Ammon's horn (tissue), 1 donor: ENCODE measurements at regions not wholly inside any gene's neighbourhood (a gene's known extent, or its start where the extent isn't known, plus 50 kb on each side); places are given as distances from the start of the nearest gene placed in this dataset.
"Not testable (repeated sequence)": the region's sequence is repeated elsewhere in the genome, so short reads cannot be mapped to it uniquely, and the experiment has no call there.

Experiments
- DNase-seq: peaks from one replicate; pipeline ENCODE4 v3.0.0-alpha.2; 2016; ENCODE audit warnings: low spot score

DNA sequence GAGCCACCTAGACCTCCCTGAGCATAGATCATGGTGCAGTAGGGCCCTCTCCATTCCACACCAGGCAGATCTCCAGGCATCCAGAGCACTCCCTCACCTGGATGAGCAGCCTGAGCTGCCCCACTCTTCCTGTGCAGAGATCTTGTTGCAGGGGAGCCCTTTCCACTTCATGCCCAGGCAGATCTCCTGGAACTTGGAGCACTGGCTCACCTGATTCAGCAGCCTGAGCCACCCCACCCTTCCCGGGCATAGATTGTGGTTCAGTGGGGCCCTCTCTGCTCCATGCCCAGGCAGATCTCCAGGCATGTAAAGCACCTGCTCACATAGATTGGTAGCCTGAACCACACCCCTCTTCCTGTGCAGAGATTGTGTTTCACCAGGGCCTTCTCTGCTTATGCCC lies 78.0 kb downstream of the SEC16B start:
- DNase-seq = no peak

DNA sequence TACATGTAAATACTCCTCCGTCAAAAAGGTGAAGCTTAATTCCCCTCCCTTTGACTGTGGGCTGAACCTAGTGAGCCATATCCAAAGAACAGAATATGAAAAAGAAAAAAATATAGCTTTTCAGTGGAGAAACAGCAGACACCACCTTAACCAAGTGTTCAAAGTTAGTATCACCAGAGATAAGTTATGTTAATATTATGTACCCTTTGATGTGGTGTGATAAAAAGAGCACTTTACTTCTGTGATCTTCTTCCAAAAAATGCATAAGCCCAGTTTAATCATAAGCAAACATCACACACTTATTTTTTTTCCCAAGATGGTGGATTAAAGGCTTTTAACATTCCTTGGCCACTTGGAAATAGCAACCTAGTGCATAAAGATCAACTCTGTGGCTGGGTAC lies 79.4 kb downstream of the SEC16B start:
- no peak for DNase-seq

DNA sequence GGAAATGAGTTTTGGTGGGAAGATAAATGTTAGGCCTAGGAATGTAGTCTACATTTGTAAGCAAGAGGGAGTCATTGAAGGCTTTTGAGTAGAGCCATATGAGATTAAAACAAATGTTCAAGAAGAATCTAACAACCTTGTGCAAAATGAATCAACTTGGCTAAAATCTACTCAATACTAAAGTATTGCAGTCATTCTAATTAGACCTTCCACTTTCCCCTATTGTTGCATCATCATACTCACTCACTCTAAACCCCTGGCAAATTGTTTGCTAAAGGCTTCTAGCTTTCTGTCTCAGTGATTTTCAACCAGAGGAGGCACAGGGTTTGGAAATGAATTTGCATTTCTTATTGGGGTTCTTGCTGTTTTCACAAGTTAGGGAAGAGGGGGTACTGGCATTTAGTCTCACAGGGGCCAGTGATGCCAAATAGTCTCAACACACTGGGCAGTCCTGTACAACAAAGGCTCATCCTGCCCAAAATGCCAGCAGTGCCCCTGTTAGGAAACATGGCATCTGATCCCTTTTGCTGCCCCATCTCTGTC lies 85.3 kb downstream of the SEC16B start:
- DNase-seq = no peak

DNA sequence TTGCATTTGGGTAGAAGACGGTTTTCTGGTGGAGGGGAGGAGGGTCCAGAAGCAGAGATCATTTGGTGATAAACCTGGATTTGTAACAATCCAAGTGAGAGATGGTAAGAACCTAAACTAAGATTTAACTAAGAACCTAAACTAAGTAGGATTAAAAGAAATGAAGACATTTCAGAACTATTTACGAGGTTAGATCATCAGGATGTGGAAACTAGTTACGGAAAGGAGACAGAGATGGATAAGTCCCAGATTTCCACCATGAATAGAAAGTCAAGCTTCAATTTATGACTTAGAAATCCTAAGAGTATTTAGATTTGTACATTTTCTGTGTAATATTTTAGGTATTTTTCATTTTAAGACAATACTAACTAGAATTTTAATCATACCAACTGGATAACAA lies 86.3 kb downstream of the SEC16B start:
- no peak for DNase-seq

DNA sequence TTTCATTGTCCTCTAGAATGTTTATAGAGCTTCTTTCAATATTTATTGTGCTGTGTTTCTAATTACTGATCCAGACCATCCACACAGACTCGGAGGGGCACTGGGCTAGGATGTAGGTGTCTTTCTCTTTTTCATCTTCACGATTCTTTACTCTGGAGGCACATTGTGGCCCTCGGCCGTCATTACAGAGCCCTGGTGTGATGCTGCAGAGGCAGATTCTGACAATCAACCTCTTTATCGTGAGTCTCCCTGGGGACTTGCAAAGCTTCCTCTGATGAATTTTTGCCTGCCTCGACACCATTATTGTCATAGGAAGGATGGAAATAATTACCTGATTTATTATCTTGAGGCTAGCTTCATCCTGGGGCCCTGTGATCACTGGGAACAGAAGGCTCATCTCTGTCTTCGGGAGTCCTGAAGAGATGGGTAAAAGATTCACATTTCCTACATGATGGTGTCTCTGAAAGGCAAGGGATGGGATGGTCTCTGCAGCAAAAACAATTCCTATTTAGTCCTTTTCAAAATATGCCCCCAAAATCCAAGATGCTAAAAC lies 89.4 kb downstream of the SEC16B start:
- no peak for DNase-seq

DNA sequence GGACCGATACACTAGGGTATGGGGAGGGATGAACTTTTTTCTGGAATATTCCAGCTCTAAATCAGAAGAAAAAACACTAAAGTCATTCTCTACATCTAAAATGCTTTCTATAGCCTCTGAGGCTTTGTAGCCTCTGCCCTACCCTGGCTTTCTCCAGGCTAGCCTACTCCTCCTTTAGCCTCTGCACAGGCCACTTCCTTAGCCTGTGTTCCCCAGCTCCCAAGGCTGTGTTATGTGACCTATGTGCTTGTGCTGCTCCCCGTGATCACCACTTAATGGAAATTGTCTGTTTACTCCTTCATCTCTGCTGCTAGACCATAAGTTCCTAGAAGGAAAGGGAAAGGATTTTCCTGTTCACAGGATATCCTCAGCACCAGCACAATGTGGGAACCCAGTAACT lies 92.8 kb downstream of the SEC16B start:
- DNase-seq = no peak

DNA sequence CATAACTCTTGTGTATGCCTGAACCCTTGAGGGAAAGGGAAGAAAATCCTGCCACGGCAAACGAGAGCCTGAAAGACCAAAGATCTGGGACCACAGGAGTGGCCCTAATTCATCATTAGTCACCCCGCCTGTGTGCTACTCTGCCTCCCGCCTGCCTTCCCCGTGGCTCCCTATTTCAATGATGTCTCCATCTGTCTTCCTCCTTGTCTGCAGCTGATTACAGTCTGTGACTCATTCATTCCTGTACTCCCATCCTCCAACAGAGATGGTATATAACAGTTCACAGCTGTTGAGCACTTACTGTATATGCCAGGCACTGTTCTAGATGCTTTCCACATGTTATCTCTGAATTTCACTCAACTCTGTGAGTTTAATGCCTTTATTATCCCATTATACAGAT lies 96.6 kb downstream of the SEC16B start:
- DNase-seq = peak; percentile 58

DNA sequence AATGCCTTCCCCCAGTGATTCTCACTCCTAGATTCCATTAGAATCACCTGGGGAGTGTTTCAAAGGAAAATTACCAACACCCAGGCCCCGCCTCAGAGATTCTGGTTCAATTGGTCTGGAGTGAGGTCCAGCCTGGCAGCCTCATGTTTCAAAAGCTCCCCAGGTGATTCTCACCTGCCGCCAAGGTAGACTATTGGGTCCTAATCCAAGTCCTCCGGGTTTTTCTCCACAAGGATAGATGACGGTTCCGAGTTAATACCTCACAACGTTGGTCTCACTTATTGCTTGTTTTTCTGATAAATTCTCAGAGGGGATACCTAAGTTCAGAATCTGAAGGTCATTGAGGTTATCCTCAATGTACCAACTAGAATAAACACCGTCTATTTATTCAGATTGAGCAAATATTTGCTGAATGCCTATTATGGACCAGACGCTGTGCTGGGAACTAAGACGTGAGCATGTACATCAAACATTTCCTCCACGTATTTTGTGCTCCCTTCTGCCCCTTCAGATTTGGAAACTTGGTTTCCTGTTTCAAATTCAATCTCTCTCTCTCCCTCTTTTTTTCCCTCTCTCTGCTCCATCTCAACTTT lies 97.5 kb downstream of the SEC16B start:
- DNase-seq = no peak

DNA sequence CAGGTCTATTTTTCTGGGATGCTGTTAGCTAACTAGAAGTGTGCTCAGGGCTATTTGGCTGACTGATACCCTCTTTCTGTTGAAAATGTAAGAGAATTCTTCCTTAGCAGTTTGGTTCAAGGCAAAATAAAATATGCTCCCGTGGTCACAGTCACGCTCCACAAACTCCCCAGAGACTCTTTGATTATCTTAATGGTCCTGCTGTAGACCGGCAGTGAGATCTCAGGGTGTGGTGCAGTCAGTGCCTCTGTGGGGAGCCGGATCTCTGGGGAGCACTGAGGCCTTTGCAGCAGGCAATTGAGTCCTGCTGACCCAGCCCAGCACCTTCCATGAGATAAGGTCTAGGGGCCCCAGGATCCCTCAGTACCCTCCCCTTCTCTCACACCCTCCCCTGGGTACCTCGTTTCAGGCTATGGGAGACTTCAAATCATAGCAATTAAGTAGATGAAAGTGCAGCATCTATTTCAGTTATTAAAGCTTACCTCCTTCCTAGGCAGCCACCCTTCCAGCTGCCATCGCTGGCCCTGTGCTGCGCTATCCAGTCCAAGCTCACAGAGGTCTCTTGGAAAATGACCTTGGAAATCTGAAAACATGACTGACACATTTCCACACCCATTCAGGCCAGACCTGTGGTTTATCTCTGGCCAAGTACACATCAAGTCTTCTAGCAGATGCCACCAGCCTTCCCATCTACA lies 98.1 kb downstream of the SEC16B start:
- DNase-seq = no peak

DNA sequence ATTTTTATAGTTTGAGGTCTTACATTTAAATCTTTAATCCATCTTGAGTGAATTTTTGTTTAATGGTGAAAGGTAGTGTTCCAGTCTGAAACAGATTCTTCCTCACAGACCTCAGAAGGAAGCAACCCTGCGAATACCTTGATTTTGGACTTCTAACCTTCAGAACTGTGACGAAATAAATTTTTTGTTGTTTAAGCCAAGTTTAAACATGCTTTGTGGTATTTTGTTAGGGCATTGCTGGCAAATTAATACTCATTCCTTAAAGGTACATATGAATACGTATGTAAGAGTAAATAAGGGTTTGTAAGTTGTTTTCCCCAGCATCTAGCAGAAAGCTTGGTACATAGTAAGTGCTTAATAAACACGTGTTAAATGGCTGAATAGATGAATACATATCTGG lies 100.3 kb downstream of the SEC16B start:
- no peak for DNase-seq

DNA sequence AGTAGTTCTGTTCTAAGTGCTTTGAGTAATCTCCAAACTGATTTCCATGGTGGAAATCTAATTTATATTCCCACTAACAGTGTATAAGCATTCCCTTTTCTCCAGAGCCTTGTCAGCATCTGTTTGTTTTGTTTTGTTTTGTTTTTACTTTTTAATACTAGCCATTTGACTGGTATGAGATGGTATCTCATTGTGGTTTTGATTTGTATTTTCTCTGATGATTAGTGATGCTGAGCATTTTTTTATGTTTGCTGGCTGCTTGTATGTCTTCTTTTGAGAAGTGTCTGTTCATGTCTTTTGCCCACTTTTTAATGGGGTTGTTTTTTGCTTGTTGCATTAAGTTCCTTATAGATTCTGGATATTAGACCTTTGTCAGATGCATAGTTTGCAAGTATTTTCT lies 100.8 kb downstream of the SEC16B start:
- DNase-seq = not testable (repeated sequence)

DNA sequence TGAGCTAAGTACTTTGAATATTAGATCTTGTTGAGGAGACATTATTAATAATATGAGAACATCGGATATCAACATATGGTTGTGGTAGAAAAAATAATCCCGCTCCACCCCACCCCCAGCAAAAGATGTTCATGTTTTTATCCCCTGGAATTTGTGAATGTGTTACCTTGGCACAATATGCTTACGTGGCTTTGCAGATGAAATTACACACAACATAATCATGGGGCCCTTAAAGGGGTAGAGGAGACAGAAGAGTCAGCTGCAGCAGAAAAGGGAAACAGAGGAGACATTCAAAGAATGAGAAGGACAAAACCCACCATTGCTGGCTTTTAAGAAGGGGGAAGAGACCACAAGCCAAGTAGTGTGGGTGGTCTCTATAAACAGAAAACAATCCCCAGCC lies 104.1 kb downstream of the SEC16B start:
- DNase-seq = no peak

DNA sequence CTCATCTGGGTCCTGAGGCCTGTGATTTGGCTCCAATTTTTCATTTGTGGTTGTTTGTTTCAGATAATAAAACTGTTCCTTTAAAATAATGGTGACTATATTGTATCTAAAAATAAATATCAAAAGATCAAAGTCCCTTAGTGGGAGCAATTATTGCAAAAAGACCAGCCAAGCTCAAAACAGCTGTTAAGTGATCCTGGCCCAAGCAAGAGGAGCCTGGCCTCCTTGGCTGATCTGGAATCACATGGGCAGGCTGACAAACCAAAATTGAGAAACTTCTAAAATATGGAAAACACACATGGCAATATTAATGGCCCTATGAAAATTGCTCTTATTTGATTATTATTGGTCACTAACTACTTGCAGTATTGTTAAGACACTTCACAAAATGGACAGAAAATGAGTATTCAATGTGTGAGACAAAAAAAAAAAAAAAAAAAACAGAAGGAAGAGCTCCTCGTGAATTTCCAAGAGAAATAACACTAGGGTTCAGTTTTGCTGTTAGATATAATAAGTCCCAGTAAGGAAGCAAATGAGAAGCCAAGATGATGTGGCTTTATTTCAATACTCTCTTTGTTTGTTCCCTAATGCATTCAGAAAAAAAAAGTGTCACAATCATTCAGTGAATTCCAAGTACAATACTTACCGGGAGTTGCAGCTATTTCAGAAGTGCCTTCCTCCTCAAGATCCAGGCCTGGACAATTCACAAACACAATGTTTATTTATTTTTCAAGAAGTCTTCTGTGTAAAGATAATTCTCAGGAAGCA lies 105.1 kb downstream of the SEC16B start:
- DNase-seq = peak; percentile 59

DNA sequence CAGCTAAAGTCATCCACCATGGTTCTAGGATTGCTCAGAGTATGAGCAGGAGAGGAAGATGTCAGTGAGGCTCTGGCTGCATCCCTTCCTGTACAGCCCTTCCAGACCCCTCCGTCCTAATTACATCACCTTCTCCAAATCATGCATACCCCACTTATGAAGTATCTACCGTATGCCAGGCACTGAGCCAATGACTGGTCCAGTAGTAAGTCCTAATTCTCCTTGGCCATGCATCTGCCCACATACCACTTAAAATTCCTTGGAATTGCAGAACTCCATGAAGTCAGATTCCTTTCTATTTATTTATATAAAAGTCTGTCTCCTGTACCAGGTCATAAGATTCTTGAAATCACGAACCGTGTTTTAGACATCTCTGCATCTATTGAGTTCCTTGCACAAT lies 106.1 kb downstream of the SEC16B start:
- DNase-seq = no peak

DNA sequence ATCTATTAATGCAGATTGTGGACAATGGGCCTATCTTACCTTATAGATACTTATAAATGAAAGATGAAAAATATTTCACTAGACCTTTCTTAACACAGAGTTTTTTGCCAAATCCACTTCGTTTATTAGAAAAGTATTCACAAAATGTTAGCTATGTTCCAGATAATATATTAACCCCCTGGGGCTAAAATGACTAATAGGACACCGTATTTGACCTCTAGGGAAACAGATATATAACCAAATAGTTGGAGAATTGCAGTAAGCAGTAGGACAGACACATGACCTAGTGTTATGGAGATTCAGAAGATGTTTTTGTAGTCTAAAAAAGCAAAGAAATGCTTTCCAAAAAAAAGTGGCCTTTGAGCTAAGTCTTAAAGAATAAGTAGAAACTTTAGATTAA lies 106.9 kb downstream of the SEC16B start:
- DNase-seq = no peak

DNA sequence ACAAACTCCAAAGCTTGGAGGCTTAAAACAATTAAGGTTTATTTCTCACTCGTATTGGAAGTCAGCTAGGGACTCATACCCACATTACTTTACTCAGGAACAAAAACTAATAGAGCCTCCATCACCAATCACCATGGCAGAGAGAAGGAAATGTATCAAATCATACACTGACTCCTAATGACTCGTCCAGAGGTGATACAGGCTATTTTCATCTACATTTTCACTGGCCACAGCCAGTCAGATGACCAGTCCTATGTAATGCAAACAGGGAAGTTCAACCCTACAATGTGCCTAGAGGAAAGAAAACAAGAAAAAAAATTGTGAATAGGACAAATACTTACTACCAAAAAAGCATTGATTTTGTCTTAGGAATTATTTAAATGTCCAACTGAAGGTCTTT lies 110.3 kb downstream of the SEC16B start:
- DNase-seq = no peak

DNA sequence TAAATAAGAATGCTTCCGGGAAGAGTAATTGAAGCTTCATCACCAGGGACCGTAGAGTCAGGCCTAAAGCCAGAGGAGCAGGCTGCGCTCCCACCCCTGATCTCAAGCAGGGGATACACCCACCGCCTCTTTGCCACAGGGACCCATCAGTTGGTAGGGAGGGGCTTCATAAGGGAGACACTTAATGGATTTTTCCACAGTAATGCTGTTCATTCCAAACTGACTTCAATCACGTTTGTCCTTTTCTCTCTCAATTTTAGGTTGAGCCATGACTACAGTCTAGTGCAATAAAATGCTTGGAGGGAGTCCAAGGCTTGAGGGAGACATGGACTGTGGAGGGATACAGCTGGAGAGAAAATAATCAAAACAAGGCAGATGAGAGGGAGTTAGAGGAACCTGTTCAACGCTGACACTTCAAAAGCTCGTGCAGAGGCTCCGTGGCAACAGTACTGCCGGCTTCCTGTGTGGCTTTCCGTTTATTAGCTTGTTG lies 111.5 kb downstream of the SEC16B start:
- peak; percentile 14 for DNase-seq

DNA sequence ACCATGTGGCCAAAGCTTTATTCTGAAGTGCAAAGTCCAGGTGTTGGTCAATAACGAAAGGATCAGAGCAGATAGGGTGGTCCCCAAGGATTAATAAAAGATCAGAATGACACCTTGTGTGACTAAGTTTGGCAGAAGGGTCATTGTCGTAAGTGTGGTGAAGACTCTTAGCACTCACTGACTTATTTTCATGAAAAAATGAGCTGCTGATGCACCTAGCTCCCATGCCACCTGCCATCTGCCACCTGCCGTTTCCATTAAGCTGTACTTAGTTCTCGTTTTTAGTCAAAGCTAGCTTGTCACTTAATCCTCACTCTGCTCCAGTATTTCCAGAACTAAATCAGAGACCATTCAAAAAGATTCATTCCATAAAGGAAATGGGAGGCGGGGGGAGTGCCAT lies 112.6 kb downstream of the SEC16B start:
- no peak for DNase-seq

DNA sequence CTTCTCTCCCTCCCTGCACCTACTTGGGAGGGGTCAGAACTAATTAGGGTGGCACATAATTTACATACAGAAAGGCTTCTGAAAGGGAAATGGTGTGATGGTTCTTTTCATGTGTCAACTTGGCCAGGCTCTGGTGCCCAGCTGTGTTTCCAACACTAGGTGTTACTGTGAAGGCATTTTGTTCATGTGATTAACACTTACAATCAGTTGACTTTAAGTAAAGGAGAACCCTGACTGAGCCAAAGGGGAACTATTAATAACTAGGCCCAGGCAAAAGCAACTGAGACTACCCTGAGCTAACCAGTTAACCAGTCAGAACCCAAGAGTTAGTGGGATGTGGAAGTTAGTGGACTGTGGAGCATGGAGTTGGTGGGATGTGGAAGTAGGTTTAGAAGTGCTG lies 114.9 kb downstream of the SEC16B start:
- no peak for DNase-seq

DNA sequence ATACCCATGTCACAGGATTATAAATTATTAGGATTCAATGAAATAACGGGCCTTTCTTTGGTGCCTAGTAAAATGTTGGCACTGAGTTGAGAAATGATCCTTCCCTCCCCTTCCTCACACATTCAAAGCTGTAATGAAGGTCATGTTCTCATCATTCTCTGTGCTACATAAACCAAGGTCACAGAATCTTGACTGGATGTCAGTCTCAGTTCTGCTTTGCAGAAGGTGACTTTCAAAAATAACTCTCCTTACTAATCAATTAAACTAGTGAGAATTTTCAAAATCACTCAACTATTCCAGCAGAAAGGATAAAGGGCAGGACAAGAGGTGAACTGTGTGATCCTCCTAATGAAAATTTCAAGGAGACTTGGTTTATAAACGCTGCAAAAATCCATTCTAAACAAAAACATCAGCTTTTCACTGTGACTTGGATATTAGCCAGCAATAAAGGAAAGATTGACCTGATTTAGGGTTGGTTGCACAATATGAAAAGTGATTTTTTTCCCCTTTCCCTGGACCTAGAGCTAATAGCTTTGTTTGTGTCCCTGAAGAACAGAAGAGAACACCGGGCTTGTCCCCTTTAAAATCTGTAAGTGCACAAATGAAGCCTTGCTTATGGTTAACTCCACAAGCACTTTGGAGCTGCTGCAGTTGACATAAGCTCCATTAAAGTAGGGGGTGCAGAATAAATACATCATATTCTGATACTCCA lies 120.1 kb downstream of the SEC16B start:
- DNase-seq = no peak

DNA sequence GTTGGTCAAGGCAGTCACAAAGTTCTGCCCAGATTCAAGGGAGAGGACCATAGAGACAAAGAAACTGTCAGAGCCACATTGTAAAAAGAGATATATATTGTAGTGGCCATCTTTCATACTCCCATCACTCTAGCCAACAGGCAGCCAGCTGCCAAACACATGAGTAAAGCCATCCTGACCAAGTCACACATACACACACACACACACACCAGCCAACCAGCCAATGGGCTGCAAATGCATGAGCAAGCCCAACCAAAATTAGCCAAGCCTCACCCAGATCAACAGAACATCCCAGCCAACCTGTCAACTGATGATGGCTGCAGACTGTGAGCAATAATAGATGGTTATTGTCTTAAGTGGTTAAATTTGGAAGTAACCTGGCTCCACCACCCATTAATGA lies 120.7 kb downstream of the SEC16B start:
- DNase-seq = no peak

DNA sequence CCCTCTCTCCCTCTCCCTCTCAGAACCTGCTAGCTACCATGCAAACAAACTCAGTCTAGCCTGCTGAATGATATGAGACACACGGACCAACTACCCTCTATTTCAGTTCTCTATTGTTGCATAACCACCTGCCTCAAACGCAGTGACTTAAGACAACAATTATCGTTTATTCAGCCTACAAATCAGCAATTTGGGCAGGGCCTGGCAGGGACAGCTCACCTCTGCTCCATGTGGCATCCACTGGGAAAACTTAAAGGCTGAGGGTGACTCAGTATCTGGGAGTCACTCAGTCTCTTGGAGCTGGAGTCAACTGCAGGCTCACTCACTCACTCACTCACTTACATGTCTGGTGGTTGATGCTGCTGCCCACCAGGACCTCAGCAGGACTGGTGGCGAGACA lies 121.3 kb downstream of the SEC16B start:
- DNase-seq = no peak
